SK-N-MC (cell line): ENCODE measurements at regions not wholly inside any gene's neighbourhood (a gene's known extent, or its start where the extent isn't known, plus 50 kb on each side); places are given as distances from the start of the nearest gene placed in this dataset.

ENCODE experiments used
- EZH2 ChIP-seq: fragments of 200-600 bp; sonication (generic); IDR thresholded peaks from one replicate; pipeline ENCODE4 v1.6.1; 2017; ENCODE audit warnings: antibody characterized with exemption
- POLR2AphosphoS5 ChIP-seq: IDR thresholded peaks from 2 replicates; pipeline ENCODE4 v1.6.1; 2012; ENCODE audit warnings: mild to moderate bottlenecking, low read depth, low read length, borderline replicate concordance

GRCh38 chr9:85246541-85246940 lies 495.2 kb downstream of the AGTPBP1 start:
- no peak for TF ChIP-seq EZH2
- TF ChIP-seq POLR2AphosphoS5, result no peak
